NK-92 (cell line): ENCODE measurements at regions not wholly inside any gene's neighbourhood (a gene's known extent, or its start where the extent isn't known, plus 50 kb on each side); places are given as distances from the start of the nearest gene placed in this dataset.

ENCODE experiments used
- DNase-seq: peaks from one replicate; lab custom pipeline; 2025; ENCODE audit not compliant: unreplicated experiment; lab: John Stamatoyannopoulos, UW

DNA sequence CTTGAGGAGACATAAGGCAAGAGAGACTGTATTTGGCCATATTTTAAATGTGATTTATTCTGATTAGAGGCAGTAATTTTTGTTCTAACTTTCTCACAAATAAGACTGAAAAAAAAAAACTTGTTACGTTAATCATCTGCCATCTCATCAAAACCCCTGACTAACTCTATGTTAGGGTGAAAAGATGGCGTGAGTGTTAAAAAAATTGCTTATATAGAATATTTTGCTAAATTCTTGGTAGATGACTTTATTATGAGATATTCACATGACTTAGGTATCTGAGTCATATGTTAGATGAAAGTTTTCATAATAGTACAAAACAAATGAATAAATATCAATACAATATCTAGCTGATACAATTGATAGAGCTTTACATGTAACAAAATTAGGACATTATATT is 1508.7 kb upstream of the TMEFF2 start:
- no peak for DNase-seq

DNA sequence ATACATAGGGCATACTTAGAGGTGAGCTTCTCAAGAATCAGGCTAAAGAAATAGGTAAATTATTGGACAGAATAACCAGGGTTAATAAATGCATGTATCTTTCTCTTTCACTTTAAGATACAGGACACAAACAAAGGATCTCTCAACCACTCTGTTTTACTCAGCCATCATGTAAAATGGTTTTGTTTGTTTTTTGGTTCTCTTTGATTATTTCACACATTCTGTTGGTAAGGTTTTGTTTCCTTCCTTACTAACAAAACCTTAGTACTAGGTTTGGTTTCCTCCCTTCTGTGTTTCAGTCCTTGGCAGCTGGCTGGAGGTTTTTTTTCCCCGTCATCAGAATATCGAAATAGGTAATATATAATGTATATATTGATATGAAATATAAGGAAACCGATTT is 1506.8 kb upstream of the TMEFF2 start:
- DNase-seq = no peak

DNA sequence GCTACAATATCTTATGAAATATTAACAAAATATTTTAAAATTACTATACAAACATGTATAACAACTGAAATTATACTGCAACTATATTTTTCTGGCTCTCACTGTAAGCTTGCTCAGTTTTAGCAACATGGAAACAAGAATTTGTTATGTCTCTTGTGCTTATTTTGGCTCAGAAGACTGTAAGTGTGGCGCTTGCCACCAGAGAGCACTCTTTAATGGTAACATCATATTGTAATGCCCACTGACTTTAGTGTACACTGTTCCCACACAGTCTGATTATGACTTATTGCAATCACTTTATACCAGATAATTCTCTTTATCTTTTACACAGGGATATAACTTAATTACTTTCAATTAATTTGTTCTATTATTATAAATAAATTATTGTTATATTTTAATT is 1500.6 kb upstream of the TMEFF2 start:
- DNase-seq = no peak

DNA sequence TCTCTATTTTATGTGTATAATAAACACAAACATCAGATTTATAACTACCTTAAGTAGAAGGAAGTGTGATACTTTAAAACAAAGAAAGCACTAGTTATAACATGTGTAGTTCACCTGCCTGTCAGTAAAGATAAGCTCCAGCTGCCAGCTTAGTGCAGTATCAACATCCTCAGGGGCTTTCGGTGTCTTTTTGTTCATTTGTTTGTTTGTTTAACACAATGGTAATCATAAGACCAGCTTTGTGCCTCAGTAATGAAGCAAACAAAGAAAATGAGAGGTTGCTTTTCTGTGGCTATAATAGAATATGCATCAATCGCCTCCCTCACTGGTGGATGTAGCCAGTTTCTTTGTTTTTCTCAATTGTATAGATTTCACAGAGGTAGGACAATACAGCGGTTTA is 1499.0 kb upstream of the TMEFF2 start:
- DNase-seq = no peak

DNA sequence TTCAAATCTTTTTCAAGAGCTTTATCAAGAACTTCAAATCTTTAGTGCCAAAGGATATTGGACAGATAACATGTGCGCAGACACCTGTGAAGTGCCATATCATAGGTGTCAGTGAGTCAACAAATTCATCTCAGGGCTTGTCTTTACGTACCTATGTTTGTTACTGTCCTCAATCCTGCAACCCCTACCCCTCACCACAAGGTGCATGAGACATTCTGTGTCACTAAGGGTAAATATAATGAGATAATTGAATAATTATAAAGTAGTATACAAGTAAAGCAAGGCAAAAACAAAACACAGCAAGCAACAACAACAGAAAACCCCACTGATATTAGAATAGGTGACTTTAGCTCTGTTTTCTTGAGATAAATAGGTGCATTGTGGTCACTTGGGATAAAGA is 1495.8 kb upstream of the TMEFF2 start:
- no peak for DNase-seq

DNA sequence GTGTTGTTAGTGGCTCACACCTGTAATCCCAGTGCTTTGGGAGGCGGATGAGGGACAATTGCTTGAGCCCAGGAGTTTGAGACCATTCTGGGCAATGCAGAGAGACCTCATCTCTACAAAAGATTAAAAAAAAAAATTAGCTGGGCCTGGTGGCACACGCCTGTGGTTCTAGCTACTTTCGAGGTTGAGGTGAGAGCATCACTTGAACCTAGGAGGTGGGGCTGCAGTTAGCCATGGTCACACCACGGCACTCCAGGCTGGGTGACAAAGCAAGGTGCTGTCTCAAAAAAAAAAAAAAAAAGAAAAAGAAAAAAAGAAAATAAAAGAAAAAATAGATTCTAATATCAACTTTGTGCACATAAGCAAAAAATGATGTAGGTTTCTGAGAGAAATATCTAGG is 1492.5 kb upstream of the TMEFF2 start:
- DNase-seq = no peak

DNA sequence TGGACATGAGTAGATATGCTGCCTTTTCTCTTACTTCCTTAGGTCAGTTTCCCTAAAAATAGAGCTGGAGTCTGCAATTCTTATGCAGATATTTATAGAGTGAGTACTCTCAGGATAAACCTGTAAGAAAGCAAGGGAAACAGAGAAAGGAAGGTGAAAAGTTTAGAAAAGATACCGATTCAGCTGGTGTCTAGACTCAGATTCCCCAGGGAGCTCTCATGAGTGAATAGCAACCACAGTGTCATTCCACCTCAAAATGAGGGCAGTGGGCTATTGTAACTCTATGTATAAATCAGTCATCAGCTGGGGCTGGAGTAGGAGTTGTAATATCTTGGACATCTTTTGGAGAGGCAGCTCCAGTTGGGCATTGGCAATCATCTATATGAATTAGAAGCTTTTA is 1485.1 kb upstream of the TMEFF2 start:
- no peak for DNase-seq

DNA sequence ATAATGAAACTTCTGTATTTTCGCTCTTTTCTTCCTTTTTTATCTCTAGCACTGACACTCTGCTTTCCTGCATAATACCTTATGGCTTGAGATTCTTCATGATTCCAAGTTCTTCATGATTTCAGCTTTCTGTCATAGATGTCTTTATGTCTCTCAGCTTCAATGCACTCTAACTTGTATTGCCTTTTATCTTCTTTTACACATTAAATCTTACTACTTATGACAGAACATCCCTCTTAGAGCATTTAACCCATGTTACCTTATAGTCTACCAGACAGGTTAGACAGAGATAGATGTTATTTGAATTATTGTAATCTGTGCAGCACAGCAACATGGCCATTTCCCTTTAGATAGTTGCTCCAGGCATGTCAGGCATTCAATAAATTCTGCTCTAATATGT is 1475.7 kb upstream of the TMEFF2 start:
- DNase-seq = no peak

DNA sequence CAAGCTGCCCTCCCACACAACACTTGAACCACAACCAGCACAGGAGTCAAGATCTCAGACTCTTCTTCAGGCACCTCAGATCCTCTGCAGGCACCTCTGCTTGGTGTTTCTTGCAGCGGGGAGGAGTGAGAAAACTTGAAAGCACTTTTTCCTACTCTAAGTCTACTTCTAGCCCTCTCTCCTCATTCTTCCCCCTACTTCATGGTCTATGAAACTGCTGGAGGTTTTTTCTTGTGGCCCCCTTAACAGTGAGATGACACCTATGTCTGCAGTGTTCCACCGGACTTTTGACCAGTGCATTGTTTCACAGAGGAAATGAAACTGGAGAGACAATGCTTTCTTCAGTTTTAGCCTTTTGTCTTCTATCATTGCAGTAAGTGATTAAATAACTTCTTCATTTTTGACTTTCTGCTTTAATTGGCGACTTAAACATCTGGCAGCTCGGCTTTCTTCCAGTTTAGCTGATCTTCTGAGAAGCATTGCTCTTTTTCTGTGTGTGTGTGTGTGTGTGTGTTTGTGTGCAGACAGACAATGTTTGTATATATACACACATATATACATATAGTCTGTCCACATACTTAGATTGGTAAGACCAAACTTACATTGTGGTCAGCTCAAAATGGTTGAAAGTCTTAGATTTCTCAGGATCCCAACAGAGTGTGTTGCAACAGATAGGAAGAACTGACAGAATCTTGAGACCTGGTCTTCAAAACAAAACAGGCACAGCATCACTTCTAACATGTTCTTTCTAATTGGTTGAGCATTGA is 1474.0 kb upstream of the TMEFF2 start:
- DNase-seq = no peak

DNA sequence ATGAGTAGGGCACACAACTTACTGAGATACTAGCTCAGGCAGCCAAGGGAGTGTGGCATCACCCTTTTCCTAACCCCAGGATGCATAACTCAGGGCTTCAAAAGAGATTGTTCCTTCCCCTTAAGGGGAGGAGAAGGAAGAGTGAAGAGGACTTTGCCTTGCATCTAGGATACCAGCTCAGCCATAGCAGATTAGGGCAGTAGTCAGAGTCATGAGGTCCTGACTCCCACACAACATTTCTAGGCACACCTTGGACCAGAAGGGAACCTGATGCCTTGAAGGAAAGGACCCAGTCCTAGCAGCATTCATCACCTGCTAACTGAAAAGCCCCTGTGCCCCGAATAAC is 1433.2 kb upstream of the TMEFF2 start:
- DNase-seq = no peak

DNA sequence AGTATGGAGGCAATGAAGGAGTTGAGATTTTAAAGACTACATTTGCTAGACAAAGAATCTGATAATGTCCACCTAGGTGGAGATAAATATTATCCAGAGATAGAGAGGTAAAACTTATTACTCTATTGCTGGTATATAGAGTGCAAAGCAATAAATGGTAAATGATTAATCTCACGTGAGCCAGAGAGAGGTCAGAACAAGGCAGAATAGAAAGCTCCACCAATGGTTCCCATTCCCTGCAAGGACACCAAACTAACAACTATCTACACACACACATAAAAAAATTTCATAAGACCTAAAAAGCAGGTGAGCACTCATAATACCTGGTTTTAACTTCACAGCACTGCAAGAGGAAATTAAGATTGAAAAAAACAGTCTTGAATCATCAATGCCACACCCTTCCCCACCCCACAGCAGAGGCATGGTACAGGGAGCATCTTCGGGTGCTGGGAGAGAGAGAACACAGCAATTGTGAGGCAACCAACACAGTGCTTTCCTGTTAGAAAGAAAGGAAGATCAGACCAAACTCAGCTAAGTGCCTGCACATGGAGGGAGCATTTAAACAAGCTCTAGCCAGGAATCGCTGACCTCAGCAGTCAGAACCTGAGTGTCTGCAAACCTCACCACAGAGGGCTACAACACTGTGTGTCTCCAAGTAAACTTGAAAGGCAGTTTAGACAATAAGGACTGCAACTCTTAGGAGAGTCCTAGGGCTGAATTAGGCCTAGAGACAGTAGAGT is 1432.6 kb upstream of the TMEFF2 start:
- no peak for DNase-seq

DNA sequence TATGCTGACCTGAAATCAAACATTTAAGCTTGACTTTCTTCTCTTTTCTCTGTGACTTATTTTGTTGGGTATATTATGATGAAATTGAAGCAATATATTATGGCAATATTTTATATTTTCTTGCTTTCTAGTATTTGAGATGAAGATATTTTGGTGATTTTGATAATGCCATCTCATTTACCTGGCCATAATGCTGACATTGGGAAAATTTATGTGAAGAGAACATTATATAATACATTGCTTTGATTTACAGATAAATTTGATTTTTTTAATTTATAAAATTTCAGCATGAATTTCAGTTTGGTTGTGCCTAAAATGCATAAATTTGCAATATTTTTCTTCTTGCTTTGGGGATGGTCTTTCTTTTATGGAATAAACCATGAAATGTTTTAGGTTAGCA is 1413.7 kb upstream of the TMEFF2 start:
- no peak for DNase-seq

DNA sequence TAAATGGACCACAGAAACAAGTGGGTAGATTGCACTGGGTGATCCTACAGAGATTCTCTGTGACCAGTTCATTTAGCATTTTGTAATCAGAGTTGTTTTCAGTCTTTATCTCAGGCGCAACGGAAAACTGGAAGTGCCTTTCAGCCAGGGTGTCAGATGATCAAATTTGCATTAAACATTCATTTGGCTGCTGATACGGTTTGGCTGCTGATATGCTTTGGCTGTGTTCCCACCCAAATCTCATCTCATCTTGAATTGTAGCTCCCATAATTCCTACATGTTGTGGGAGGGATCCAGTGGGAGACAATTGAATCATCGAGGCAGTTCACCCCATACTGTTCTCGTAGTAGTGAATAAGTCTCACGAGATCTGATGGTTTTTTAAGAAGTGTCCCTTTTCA is 1396.1 kb upstream of the TMEFF2 start:
- DNase-seq = no peak

DNA sequence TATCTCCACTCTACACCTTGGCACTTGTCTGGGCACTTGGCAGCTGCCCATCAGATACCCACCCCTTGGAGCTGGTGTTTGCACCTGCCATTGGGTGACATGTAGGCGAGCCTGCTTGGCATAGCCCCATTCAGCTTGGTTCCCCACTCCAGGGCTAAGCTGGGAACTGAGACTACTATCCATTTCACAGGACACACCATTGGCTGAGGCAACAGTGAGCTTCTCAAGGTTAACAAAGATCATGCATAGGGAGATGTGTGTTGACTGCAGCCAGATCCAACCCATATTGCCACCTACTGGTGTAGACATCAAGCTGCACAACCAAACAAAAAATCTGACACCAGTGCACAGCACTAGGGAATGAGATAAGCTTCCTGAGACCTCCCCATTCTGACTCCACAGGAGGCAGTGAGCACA is 1389.8 kb upstream of the TMEFF2 start:
- no peak for DNase-seq

DNA sequence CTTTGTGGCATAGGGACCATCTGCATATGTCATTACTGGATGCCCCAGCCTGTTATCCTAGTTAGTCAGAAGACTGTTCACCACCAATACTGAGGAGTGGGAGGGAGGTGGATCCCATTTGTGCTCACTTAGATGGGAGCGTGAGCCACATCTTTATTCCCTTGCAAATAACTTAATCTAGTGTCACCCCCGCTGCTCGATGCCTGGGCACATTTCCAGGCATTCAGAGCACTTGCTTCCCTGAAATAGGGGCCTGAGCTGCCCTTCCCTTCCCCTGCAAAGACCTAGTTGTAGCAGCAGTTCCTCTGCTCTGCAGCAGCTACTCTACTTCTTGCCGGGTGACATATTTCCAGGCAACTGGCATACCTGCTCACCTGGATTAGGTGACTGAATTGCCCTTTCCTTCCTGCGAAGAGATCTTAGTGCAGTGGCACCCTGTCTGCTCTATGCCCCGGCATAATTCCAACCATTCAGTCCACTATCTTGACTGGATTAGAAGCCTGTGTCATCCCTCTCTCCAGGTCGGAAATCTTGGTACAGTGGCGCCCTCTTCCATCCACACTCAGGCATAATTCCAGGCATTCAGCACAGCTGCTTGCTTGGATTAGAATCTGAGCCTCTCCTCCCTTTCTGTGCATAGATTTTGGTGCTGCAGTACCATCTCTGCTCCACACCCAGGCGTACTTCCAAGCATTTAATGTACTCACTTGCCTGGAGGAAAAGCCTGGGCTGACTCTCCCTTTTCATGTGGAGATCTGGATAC is 1389.1 kb upstream of the TMEFF2 start:
- no peak for DNase-seq

DNA sequence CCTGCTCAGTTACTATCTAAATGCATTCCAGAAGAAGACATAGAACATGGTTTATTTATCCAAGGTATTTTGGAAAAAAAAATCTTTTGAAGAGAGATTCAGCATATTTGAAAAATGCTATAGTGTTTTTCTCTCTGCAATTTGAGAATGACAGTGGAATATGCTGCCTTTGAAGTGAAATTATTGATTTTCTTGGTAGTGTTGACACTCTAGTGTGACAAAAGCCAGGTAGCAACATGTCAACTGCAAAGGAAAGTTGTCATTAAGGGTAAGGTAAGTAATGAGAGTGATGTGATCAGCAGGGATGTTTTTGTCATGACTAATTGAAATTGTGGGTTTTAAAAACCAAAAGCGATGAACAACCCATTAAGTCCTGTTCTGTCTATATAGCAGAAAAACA is 1387.1 kb upstream of the TMEFF2 start:
- DNase-seq = no peak

DNA sequence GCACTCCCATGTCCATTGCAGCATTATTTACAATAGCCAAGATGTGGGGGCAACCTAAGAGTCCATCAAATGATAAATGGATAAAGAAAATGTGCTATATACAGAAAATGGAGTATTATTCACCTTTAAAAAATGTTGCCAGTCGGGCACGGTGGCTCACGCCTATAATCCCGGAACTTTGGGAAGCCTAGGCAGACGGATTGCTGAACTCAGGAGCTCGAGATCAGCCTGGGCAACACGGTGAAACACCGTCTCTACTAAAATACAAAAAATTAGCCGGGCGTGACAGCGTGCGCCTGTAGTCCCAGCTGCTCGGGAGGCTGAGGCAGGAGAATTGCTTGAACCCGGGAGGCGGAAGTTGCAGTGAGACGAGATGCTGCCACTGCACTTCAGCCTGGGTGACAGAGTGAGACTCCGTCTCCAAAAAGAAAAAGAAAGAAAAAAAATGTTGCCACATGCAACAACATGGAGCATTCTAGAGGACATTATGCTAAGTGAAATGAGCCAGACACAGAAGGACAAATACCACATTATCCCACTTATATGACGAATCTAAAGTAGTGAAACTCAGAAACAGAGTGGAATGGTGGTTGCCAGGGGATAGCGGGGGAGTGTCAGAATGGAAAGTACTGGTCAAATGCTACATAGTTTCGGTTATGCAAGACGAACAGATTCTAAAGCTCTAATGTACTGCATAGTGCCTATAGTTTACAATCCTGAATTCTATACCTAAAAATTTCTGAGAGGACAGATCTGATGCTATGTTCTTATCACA is 1385.6 kb upstream of the TMEFF2 start:
- no peak for DNase-seq

DNA sequence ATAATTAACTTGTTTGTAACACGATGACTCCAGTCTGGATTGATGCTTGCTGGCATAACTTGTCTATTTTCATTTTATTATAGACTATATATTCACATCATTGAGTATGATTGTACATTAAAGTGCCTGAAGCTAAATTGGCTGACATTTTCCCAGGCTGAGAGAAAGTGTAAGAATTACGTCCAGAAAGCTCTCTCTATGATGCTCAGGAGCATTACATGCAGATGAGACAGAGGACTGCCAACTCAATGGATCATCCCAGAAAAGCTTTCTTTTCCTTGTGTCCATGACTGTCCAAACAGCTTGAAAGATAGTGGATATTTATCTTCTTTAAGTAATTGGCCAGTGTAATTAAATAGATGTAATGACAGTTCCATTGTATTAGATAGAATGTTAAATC is 1372.2 kb upstream of the TMEFF2 start:
- no peak for DNase-seq

DNA sequence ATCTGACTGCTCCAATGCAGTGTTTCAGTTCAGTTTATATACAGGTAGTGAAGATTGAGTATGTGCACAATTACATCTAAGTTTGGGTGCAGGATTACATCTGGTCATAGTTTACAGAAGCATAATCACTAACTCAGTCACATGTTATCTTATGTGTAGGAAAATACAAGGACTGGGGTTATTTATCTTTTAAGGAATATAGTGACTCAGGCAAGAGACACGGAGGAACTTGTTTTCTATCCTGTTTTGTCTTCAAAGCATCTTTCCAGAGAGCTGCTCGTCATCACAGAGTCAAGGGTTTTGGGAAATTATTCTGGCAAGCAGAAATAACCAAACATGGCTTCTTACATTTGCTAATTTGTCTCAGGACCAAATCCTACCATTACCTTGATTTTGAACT is 1371.5 kb upstream of the TMEFF2 start:
- no peak for DNase-seq

DNA sequence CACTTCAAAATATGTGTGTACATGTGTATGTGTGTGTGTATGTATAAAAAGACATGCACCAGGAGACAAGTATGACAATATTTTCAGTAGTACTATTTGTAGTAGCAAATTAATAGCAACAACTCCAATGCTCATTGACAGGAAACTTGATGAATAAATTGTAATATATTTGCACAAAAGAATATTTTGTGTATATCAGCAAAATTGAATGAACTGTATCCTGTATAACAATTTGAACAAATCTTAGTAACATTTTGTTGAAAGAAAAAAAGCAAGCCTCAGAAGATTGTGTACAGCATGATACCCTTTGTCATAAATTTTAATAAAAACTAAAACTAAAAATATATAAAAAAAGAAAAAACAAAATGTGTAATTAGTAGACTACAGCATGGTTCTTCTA is 1367.3 kb upstream of the TMEFF2 start:
- no peak for DNase-seq

DNA sequence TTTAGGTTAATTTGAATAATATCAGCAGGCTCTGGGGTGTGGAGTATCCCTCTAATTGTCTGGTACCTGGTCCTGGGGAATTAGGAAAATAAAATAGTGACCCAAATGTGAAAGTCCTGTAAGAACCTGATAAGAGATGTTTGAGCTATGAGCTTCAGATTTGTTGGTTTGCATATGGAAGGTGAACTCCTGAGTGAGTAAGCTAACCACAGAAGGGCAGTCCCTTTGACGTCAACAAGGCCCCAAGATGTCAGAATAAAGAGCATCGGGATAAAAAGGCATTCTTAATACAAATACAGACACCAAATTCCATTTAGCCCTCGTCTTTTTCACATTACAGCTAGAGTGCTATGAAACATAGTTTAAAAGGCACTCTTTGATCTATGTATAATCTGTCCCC is 1366.3 kb upstream of the TMEFF2 start:
- DNase-seq = no peak
